ENCODE measurements at regions not wholly inside any gene's neighbourhood (a gene's known extent, or its start where the extent isn't known, plus 50 kb on each side); places are given as distances from the start of the nearest gene placed in this dataset.
A peak's percentile ranks its signal among the peaks of the same experiment; 100 is the strongest.

GRCh38 chr1:114278430-114278829 lies 124.8 kb upstream of the SYT6 start:
- Mint-ChIP-seq H3K27me3 (peaks cover 0 to 13% of the 10 kb centered on the region in 2 donors), H3K27ac (no peak overlapping the region), H3K4me1 (ENCODE audit: low read depth in 2 of 2) (peaks cover 4 to 7% of the 10 kb centered on the region in 2 donors), H3K4me3 (no peak overlapping the region), H3K36me3 (ENCODE audit: insufficient read depth) (no peaks in the 10 kb centered on the region), H3K9me3 (no peaks in the 10 kb centered on the region)
- DNase-seq (no peak), ATAC-seq (replicated peaks) (no peak)

GRCh38 chr1:114274621-114275317 lies 121.1 kb upstream of the SYT6 start:
- Mint-ChIP-seq H3K9me3 (no peaks in the 10 kb centered on the region), H3K4me3 (no peak overlapping the region), H3K27me3 (peaks cover 0 to 13% of the 10 kb centered on the region in 2 donors), H3K27ac (no peak overlapping the region), H3K4me1 (ENCODE audit: low read depth in 2 of 2) (peaks cover 3 to 4% of the 10 kb centered on the region in 2 donors), H3K36me3 (ENCODE audit: insufficient read depth) (no peaks in the 10 kb centered on the region)
- DNase-seq, result no peak
- no peak for ATAC-seq (replicated peaks)

- no peaks in the 10 kb centered on the region for H3K36me3 Mint-ChIP-seq (ENCODE audit: insufficient read depth)
- ATAC-seq (replicated peaks) (no peak), DNase-seq (no peak)
- H3K27me3 Mint-ChIP-seq, result peaks cover 0 to 13% of the 10 kb centered on the region in 2 donors
- peak overlapping the region in 1 of 2 donors; percentile 67 for H3K27ac Mint-ChIP-seq
- H3K9me3 Mint-ChIP-seq, result no peaks in the 10 kb centered on the region
- H3K4me1 Mint-ChIP-seq (ENCODE audit: low read depth in 2 of 2), result peaks cover 9 to 11% of the 10 kb centered on the region in 2 donors
- H3K4me3 Mint-ChIP-seq, result no peak overlapping the region
Measured at GRCh38 chr1:114272593-114272992, 118.9 kb upstream of the SYT6 start.

GRCh38 chr1:114270718-114271117 lies 117.0 kb upstream of the SYT6 start:
- ATAC-seq (replicated peaks) (no peak), DNase-seq (no peak)
- H3K4me3 Mint-ChIP-seq, result no peak overlapping the region
- H3K27ac Mint-ChIP-seq, result no peak overlapping the region
- no peaks in the 10 kb centered on the region for H3K9me3 Mint-ChIP-seq
- H3K4me1 Mint-ChIP-seq (ENCODE audit: low read depth in 2 of 2), result peaks cover 9 to 11% of the 10 kb centered on the region in 2 donors
- peaks cover 7 to 23% of the 10 kb centered on the region in 2 donors for H3K27me3 Mint-ChIP-seq
- H3K36me3 Mint-ChIP-seq (ENCODE audit: insufficient read depth), result no peaks in the 10 kb centered on the region

GRCh38 chr1:114270282-114270681 lies 116.6 kb upstream of the SYT6 start:
- H3K27me3 Mint-ChIP-seq, result peaks cover 11 to 23% of the 10 kb centered on the region in 2 donors
- ATAC-seq (replicated peaks) (no peak), DNase-seq (no peak)
- no peaks in the 10 kb centered on the region for H3K9me3 Mint-ChIP-seq
- H3K4me1 Mint-ChIP-seq (ENCODE audit: low read depth in 2 of 2), result peaks cover 9 to 11% of the 10 kb centered on the region in 2 donors
- no peaks in the 10 kb centered on the region for H3K36me3 Mint-ChIP-seq (ENCODE audit: insufficient read depth)
- H3K27ac Mint-ChIP-seq, result no peak overlapping the region
- H3K4me3 Mint-ChIP-seq, result no peak overlapping the region

GRCh38 chr1:114269539-114269938 lies 115.9 kb upstream of the SYT6 start:
- H3K4me3 Mint-ChIP-seq, result no peak overlapping the region
- peaks cover 9 to 11% of the 10 kb centered on the region in 2 donors for H3K4me1 Mint-ChIP-seq (ENCODE audit: low read depth in 2 of 2)
- no peak for DNase-seq
- H3K36me3 Mint-ChIP-seq (ENCODE audit: insufficient read depth), result no peaks in the 10 kb centered on the region
- H3K9me3 Mint-ChIP-seq, result no peaks in the 10 kb centered on the region
- H3K27ac Mint-ChIP-seq, result no peak overlapping the region
- peaks cover 13 to 18% of the 10 kb centered on the region in 2 donors for H3K27me3 Mint-ChIP-seq
- ATAC-seq (replicated peaks), result peak; percentile 39

GRCh38 chr1:114263343-114263742 lies 109.7 kb upstream of the SYT6 start:
- no peaks in the 10 kb centered on the region for H3K4me1 Mint-ChIP-seq (ENCODE audit: low read depth in 2 of 2)
- no peak overlapping the region for H3K27ac Mint-ChIP-seq
- no peaks in the 10 kb centered on the region for H3K9me3 Mint-ChIP-seq
- DNase-seq (no peak), ATAC-seq (replicated peaks) (no peak)
- no peaks in the 10 kb centered on the region for H3K36me3 Mint-ChIP-seq (ENCODE audit: insufficient read depth)
- H3K4me3 Mint-ChIP-seq, result no peak overlapping the region
- peaks cover 13 to 16% of the 10 kb centered on the region in 2 donors for H3K27me3 Mint-ChIP-seq

- no peaks in the 10 kb centered on the region for H3K9me3 Mint-ChIP-seq
- no peak for ATAC-seq (replicated peaks)
- H3K27ac Mint-ChIP-seq, result no peak overlapping the region
- DNase-seq, result no peak
- no peaks in the 10 kb centered on the region for H3K4me1 Mint-ChIP-seq (ENCODE audit: low read depth in 2 of 2)
- H3K27me3 Mint-ChIP-seq, result peaks cover 13 to 16% of the 10 kb centered on the region in 2 donors
- H3K36me3 Mint-ChIP-seq (ENCODE audit: insufficient read depth), result no peaks in the 10 kb centered on the region
- H3K4me3 Mint-ChIP-seq, result no peak overlapping the region
Measured at GRCh38 chr1:114262337-114262736, 108.7 kb upstream of the SYT6 start.

GRCh38 chr1:114260805-114261484 lies 107.3 kb upstream of the SYT6 start:
- no peaks in the 10 kb centered on the region for H3K4me1 Mint-ChIP-seq (ENCODE audit: low read depth in 2 of 2)
- no peak overlapping the region for H3K27ac Mint-ChIP-seq
- H3K4me3 Mint-ChIP-seq, result no peak overlapping the region
- no peak for ATAC-seq (replicated peaks)
- H3K36me3 Mint-ChIP-seq (ENCODE audit: insufficient read depth), result no peaks in the 10 kb centered on the region
- H3K9me3 Mint-ChIP-seq, result no peaks in the 10 kb centered on the region
- H3K27me3 Mint-ChIP-seq, result peaks cover 7 to 9% of the 10 kb centered on the region in 2 donors
- DNase-seq, result no peak

- Mint-ChIP-seq H3K4me1 (ENCODE audit: low read depth in 2 of 2) (no peaks in the 10 kb centered on the region), H3K36me3 (ENCODE audit: insufficient read depth) (no peaks in the 10 kb centered on the region), H3K9me3 (no peaks in the 10 kb centered on the region), H3K4me3 (no peak overlapping the region), H3K27ac (no peak overlapping the region), H3K27me3 (no peaks in the 10 kb centered on the region)
- DNase-seq, result no peak
- no peak for ATAC-seq (replicated peaks)
Measured at GRCh38 chr1:114259511-114260160, 106.0 kb upstream of the SYT6 start.

GRCh38 chr1:114258633-114259032 lies 105.0 kb upstream of the SYT6 start:
- DNase-seq, result no peak
- H3K4me3 Mint-ChIP-seq, result no peak overlapping the region
- no peak for ATAC-seq (replicated peaks)
- no peak overlapping the region for H3K27ac Mint-ChIP-seq
- H3K4me1 Mint-ChIP-seq (ENCODE audit: low read depth in 2 of 2), result no peaks in the 10 kb centered on the region
- H3K36me3 Mint-ChIP-seq (ENCODE audit: insufficient read depth), result no peaks in the 10 kb centered on the region
- no peaks in the 10 kb centered on the region for H3K27me3 Mint-ChIP-seq
- no peaks in the 10 kb centered on the region for H3K9me3 Mint-ChIP-seq

- Mint-ChIP-seq H3K4me3 (no peak overlapping the region), H3K4me1 (ENCODE audit: low read depth in 2 of 2) (no peaks in the 10 kb centered on the region), H3K27ac (no peak overlapping the region), H3K27me3 (no peaks in the 10 kb centered on the region), H3K9me3 (no peaks in the 10 kb centered on the region), H3K36me3 (ENCODE audit: insufficient read depth) (no peaks in the 10 kb centered on the region)
- ATAC-seq (replicated peaks) (no peak), DNase-seq (no peak)
Measured at GRCh38 chr1:114258074-114258473, 104.4 kb upstream of the SYT6 start.

GRCh38 chr1:114257554-114257953 lies 103.9 kb upstream of the SYT6 start:
- H3K27ac Mint-ChIP-seq, result no peak overlapping the region
- no peak for ATAC-seq (replicated peaks)
- H3K27me3 Mint-ChIP-seq, result no peaks in the 10 kb centered on the region
- no peak overlapping the region for H3K4me3 Mint-ChIP-seq
- H3K36me3 Mint-ChIP-seq (ENCODE audit: insufficient read depth), result no peaks in the 10 kb centered on the region
- H3K9me3 Mint-ChIP-seq, result no peaks in the 10 kb centered on the region
- H3K4me1 Mint-ChIP-seq (ENCODE audit: low read depth in 2 of 2), result no peaks in the 10 kb centered on the region
- no peak for DNase-seq

- Mint-ChIP-seq H3K4me3 (no peak overlapping the region), H3K27me3 (no peaks in the 10 kb centered on the region), H3K4me1 (ENCODE audit: low read depth in 2 of 2) (no peaks in the 10 kb centered on the region), H3K9me3 (no peaks in the 10 kb centered on the region), H3K27ac (no peak overlapping the region), H3K36me3 (ENCODE audit: insufficient read depth) (no peaks in the 10 kb centered on the region)
- ATAC-seq (replicated peaks) (no peak), DNase-seq (no peak)
Measured at GRCh38 chr1:114253900-114254299, 100.2 kb upstream of the SYT6 start.
